LNCaP clone FGC (cell line): ENCODE measurements at regions not wholly inside any gene's neighbourhood (a gene's known extent, or its start where the extent isn't known, plus 50 kb on each side); places are given as distances from the start of the nearest gene placed in this dataset.

ENCODE experiments used
- DNase-seq: peaks from one replicate; pipeline ENCODE4 v3.0.0-alpha.2; 2011; ENCODE audit warnings: low read depth
- H3K4me3 ChIP-seq: 2 replicates; pipeline ENCODE4 v1.5.1; 2011; ENCODE audit warnings: mild to moderate bottlenecking, low read depth, low read length, control low read depth
- CTCF ChIP-seq: IDR thresholded peaks from 2 replicates; pipeline ENCODE4 v1.5.1; 2012; ENCODE audit warnings: mild to moderate bottlenecking; ENCODE audit not compliant: control insufficient read depth, insufficient read depth; ENCODE audit errors: extremely low read depth

GRCh38 chr13:80840316-80840976, 499.5 kb upstream of the SPRY2 start:
- no peak for TF ChIP-seq CTCF
- H3K4me3 ChIP-seq, result no peak overlapping the region

GRCh38 chr13:80835902-80836301, 495.0 kb upstream of the SPRY2 start:
- no peak for DNase-seq
- H3K4me3 ChIP-seq, result no peak overlapping the region
- TF ChIP-seq CTCF, result no peak

More at GRCh38 chr13:80840316-80840976, 499.5 kb upstream of the SPRY2 start:
- DNase-seq, result no peak

DNA sequence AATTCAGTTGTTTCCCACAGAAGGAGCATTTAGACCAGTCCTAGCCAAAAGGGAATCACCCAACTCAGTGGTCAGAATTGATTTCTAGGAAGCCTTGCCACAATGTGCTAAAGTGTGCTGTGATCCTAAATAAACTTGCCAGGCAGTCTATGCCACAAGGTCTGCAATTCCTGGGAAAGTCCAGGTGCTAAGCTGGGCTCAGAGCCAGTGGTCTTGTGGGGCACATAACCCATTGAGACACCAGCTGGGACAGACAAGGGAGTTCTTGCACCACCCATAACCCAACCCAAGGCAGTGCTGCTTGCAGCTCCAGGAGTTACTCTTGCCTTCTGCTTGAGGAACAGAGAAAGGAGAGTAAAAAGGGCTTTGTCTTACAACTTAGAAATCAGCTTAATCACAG, 489.5 kb upstream of the SPRY2 start:
- no peak for DNase-seq
- no peak for TF ChIP-seq CTCF

DNA sequence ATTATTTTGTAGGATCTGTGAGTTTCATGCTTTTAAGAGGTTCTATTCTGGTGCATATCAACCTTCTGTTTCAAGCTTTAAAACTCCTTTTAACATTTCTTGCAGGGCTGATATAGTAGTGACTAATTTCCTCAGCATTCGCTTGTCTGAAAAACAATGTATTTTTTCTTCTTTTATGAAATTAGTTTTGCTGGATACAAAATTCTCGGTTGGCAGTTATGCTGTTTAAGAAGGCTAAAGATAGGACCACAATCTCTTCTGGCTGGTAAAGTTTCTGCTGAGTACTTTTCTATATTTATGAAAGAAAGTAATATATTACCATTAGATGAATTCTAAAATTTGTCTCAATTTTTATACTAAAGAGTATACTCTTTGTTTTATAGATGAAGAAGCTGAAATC, 487.8 kb upstream of the SPRY2 start:
- TF ChIP-seq CTCF, result no peak
- H3K4me3 ChIP-seq, result no peak overlapping the region
- DNase-seq, result no peak

More for the DNA sequence above, 489.5 kb upstream of the SPRY2 start:
- no peak overlapping the region for H3K4me3 ChIP-seq

GRCh38 chr13:80825276-80825675, 484.4 kb upstream of the SPRY2 start:
- DNase-seq, result no peak
- TF ChIP-seq CTCF, result no peak
- H3K4me3 ChIP-seq, result no peak overlapping the region

DNA sequence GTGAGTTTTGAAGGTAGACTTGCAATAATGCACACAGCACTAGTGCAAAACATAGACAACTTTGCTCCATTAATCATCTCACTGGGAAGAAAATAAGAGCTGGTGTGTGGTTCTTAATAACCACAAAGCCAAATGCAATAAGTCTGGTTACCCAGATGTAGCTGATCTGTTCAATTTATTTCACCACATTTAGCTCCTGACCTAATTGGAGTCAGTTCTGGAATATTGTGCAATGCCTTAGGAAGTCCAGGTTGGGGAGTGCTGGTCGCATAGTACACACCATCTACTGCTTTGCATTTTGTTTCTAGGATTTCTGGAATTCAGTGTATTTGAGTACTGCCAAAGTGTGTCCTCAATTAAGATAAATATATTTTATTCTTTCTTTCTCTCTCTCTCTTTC, 483.3 kb upstream of the SPRY2 start:
- no peak overlapping the region for H3K4me3 ChIP-seq
- no peak for DNase-seq
- no peak for TF ChIP-seq CTCF

GRCh38 chr13:80823472-80823871, 482.5 kb upstream of the SPRY2 start:
- H3K4me3 ChIP-seq, result no peak overlapping the region
- TF ChIP-seq CTCF, result no peak
- no peak for DNase-seq
